Sciatic nerve (tissue), 2 donors: ENCODE measurements at regions not wholly inside any gene's neighbourhood (a gene's known extent, or its start where the extent isn't known, plus 50 kb on each side); places are given as distances from the start of the nearest gene placed in this dataset.

Source experiments
- ATAC-seq: fragments of 200-7000 bp; cut with Tn5 transposase; one replicate; pipeline ENCODE4 v1.9.1; 2020; ENCODE audit warnings: mild to moderate bottlenecking, moderate library complexity
- DNase-seq: peaks from one replicate; pipeline ENCODE4 v3.0.0-alpha.2; 2020; ENCODE audit warnings: low spot score
- intact Hi-C: fragments of 100-400 bp; cut with DNase I; formaldehyde crosslinking; loops from one replicate; pipeline ENCODE4 v1.14.2; 2022
- donor health status: DM: no; HTN: no; CAD: no.
- donor health status: DM: no; HTN: no; CAD: no.

DNA sequence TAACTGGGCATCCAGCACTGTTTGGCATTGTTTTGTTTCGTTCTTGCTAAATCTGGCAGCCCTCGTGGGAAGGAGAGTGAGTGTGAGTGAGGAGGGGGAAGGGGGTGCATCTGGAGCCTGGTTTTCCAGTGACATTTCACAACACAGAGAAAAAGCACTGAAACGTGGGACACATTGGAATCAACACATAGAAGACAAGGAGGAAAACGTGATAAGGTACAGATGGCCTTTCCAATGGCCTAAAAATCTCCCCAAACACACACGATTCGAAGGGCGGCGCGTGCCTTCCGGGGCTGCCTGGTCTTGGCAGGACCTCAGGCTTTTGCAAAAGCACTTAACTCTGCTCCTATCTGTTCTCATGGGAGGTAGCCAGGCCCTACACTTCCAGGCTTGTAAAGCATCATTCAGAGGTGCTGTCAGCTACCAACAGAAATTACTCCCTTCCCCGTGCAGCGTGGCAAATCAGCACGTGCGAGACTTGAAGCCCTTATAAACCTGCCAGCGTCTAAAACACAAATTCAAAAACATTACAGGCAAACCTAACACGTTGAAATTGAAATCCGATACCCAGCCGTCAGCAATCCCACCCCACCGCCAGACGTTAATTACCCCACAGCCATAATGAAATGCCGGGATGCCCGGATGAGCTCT, 129.4 kb downstream of the OLFM1 start:
- ATAC-seq, result no peak
- DNase-seq, result no peak
- intact Hi-C loops, result no loop called here

DNA sequence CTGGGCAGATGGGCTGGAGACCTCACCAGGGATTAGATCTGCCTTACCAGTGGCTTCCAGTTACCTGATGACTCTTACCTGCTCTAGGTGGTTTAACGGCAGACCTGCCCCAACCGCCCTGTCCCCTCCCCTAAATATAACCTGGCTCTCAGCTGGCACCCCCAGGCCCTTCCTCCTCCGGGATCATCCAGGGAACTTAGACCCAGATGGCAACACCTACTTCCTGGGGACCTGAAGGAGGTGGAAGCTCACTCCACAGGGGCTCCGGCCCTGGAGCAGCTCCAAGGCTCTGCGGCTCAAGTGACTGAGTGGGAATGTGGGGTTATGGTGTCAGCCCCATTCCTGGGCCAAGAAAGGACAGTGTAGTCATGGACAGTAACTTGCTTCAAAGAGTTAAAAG, 130.4 kb downstream of the OLFM1 start:
- no peak for DNase-seq
- intact Hi-C loops, result no loop called here
- no peak for ATAC-seq

DNA sequence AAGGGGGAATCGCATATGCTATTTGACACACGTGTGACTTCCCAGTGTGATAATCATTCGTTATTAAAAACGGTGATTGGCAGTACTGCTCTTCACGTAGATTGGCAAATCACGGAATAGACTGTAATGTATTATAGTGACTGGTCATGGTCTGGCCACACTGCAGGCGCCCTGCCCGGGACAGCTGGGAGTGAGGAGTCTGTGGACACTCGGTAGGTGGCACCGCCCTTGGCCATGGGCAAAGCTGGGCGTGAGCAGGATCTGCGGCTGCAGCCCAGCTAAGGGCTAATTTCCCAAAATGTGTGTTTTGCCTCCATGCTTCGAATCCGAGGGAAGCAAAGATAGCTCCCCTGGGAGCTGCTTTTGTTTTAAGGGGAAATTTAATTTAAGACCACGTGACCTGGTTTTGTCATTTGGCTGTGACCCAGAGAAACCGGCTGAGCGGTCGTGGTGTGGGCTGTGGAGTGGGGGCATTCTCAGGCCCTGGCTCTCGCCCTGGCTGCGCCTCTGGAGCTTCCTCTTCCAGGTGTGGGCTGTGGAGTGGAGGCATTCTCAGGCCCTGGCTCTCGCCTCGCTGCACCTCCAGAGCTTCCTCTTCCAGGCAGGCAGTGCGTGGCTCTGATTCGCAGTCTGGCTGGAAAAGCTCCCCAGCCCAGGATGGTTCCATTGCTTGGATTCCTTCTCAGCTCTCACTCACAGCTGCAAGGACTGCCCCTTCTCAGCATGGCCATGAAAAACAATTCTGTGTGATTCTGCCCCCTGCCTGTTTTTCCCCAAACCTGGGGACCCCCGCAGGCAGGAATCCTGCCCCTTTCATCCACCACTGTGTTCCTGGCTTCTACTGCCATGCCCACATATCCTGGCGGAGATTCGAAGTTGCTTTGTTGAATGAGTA, 131.1 kb downstream of the OLFM1 start:
- DNase-seq, result no peak
- intact Hi-C loops, result no loop called here
- no peak for ATAC-seq

DNA sequence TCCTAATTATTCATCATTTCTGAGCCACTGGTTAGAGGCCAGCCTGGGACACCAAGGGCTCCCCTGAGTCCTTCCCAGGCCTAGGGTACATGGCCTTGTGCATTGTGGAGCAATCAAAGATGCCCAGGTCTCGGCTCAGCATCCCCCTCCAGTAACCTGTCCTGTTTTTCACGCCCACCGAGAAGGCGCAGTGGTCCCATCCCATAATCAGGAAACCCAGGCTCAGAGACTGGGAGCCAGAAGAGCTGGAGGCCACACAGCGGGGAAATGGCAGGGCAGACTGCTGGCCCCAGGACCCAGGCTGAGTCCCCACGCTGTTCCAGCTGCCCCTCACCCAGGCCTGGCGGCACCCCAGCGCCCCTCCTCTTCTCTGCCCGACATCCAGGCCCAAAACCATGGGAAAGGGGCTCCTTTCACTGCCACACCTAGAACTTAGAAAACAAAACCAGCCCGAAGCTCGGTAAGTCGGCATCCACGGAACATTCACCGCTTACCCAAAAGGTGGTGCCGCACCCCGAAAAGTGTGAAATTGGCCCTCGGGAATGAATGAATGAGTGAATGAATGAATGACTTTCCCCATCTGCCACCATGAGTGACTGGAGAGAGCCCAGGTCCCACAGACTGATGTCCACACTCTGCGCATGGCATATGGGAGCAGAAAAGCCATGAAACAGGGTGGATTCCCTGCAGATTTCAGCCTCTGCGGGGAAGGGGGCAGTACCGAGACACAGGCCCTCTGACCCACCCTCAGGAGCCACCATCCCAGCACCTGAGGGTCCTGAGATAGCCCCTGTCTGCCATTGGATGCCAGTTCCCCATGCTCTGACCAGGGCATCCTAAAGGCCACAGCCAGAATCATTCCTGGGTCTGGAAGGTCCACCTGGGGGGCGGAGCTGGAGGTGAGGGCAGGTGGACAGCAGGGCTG, 132.5 kb downstream of the OLFM1 start:
- intact Hi-C loops, result no loop called here
- ATAC-seq (no peak), DNase-seq (no peak)

DNA sequence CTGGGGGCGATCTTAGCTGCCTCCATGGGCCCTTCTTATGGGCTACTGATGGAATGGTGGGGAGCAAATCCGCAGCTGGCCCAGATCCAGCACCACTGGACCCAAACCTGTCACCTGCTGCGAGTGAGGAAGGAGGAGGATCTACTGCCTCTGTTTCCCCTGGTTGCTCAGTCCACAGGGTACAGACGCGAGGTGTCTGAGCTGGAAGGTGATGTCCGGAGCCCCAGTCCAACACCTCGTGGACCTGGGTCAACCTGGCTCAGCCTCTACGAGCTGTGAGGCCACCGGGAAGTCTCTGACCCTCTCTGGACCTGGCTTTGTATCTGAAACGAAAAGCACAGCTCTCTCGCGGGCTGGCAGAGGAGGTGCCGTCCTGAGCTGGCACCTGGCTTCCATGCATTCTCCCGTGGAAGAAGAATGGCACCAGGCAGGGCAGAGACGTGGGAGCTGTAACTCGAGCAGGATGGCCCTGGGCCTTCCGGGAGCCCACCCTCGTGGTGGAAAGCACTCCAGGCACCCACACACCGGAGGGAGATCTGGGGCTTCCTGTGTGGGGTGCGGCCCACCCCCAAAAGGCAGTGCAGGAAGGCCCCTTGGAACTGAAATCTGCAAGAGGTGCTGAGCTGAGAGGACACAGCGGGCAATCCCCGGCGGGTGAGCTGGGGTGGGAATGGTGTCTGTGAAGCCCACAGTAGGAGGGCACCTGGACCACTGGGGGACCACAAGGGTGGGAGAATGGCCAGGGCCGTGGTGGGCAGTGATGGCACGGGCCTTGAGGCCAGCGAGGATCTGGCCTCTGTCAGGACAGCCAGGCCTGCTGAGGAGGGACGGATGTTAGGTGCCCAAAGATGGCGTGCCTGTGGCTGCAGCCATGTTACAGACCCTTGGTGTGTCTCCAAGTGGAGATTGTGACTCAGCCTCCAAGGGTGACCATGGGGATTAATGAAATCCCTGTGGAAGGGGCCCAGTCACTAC, 133.4 kb downstream of the OLFM1 start:
- ATAC-seq (no peak), DNase-seq (no peak)
- intact Hi-C loops, result no loop called here

DNA sequence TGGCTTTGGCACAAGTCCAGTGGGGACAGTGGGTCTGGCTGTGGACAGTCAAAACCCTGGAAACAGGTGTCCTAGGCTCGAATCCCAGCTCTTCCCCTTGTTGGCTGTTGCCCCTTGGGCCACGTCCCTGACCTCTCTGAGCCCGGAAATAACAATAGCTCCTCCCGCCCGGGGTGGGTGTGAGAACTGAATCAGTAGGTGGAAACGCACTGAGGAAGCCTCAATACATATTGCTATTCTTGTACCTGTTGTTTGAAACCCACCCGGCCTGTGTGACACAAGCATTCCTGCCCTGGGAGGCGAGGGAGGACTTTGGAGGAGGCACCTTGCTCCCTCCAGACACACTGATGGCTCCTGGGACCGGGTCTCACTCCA, 134.1 kb downstream of the OLFM1 start:
- intact Hi-C loops, result no loop called here
- DNase-seq (no peak), ATAC-seq (no peak)

DNA sequence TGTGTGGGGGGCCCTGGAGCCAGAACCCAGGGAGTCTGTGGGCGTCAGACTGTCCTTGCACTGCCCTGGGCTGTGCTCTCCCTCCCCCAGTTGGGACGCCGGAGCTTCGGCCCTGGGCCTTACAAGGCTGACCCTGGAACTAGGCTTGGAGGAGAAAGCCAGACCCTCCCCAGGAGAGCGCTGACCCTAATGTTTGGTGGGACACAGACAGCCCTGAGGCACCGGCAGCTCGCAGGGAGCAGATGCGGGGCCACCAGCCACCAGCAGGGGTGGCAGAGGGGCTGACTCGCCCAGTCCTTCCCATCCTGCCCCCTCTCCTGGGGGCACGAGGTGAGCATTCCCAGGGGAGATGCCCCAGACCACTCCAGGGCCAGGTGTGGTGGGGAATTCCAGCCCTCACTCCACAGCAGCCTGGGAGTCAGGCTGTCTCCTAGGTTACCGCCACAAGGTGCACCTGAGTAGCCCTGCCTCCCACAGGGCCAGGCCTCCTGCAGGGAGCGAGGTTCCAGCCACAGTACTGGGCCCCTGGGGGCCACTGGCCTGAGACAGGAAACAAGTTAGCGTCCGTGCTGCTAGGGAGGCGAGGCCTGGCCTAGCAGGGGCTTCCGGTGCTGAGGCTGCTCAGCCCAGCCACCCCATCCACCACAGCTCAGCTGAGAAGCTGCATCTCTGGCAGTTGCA, 134.6 kb downstream of the OLFM1 start:
- intact Hi-C loops, result no loop called here
- DNase-seq, result no peak

DNA sequence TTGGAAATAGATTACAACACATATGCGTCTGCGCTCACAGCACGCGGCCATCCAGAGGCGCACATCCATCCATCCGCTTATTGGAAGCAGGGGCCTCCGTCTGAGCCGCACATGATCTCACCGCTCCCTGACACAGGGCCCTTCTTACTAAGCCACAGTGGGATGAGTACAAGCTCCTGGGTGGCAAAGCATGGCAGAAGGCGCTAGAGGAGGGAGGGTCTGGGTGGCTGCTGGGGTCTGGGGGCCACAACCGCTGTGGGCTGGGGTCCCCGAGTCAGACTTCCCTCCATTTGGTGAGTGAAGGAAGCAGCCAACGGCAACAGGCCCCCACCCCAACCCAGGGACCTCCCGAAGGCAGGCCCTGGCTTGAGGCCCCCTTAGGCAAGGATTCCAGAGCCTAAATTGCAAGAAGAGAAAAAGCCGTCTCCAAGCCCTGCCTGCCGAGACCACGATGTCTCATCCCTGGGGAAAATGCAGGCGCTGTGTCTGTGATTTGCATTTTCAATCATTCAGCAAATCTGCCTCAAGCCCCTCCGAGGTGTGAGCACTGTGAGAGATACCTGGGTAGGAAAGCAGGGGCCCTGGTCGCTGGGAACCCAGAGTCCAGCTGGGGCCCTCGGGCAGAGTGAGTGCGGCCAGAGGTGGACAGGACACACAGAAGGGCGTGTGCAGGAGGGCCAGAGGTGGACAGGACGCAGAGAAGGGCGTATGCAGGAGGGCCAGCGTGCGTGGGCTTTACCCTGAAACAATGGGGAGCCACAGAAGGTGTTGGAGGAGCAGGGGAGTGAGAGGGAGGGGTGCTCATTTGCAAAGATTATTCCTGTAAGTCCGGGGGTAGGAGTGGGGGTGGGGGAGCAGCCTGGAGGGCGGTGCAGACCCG, 135.7 kb downstream of the OLFM1 start:
- ATAC-seq, result no peak
- DNase-seq, result no peak
- intact Hi-C loops, result no loop called here

More for the DNA sequence above, 134.6 kb downstream of the OLFM1 start:
- ATAC-seq, result no peak

DNA sequence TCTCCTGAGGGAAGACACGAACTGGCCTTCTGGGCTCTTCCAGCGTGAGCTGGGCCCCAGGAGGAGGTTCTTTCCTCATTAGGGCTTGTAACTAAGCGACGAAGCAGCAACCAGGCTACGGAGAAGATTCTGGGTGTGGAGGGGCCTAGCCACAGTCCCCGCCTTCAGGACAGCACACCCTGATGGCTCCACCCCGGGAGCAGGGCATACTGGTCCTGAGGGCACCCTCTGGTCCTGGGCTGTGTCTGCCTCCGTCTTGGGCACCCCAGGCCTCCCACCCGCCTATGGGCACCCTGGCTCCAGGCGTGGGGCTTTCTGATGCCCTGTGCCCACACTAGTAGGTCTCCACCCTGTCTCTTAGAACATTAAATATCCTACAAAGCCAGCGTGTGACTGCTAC, 136.4 kb downstream of the OLFM1 start:
- intact Hi-C loops, result no loop called here
- DNase-seq, result no peak
- no peak for ATAC-seq

DNA sequence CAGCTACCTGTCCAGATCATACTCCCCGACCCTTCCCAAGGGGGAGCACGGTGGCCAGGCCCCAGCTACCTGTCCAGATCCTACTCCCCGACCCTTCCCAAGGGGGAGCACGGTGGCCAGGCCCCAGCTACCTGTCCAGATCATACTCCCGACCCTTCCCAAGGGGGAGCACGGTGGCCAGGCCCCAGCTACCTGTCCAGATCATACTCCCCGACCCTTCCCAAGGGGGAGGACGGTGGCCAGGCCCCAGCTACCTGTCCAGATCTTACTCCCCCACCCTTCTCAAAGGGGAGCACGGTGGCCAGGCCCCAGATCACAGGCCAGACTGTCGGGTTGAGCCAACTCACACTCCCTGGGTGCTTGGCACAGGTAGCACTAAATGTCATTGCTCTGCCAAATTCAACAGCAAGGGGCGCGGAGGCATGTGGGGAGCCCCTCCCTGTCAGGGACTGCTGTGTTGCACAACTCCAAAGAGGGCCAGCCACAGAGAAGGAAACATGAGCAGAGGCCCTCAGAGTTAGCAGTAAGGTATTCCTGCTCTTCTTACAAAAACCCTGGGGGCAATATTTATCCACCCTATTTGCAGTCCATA, 136.9 kb downstream of the OLFM1 start:
- intact Hi-C loops, result no loop called here
- DNase-seq (no peak), ATAC-seq (no peak)

DNA sequence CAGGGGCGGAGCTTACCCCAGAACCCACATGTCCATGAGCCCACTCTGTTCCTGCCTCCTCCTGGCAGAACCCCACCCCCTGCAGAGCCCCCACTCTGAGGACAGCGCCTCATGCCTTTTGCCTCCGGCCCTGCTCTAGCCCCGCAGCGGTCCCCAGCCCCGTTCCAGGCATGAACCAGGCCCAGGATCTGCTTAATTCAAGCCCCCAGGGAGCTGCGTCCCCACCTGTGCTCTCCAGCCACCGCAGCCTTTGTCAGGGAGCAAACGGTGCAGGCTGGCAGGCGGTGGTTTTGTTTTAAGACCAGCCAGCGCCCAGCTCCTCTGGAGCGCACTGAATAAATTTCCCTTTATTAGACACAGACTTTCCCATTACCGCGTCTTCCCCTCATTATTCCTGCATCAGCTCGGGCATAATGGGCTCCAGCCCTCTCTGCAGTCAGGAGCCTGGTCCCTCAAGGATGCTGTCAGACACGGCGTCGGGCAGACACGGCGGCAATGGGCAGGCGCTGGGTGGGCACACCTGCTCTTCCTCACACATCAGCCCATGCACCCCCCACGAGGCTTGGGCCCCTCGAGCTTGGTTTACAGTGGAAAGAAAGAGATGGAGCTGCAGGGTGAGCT, 137.6 kb downstream of the OLFM1 start:
- ATAC-seq, result no peak
- intact Hi-C loops, result no loop called here
- DNase-seq, result no peak

DNA sequence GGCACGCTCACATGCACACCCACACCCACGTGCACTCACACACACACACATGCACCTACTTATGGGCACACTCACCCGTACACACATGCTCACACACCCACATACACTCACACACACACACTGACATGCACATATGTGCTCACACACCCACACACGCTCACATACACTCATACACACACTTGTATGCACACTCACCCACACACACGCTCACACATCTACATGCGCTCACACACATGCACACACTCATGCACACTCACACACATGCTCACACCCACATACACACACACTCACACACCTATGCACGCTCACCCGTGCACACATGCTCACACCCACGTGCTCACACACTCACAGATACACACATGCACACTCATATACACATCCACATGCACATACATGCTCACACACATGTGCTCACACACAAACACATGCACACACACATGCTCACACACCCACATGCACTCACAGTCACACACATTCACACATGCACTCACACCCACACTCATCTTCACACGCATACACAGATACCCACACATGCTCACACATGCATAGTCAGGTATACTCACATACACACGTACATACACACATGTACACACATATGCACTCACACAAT, 138.3 kb downstream of the OLFM1 start:
- intact Hi-C loops, result no loop called here
- ATAC-seq (no peak), DNase-seq (no peak)

DNA sequence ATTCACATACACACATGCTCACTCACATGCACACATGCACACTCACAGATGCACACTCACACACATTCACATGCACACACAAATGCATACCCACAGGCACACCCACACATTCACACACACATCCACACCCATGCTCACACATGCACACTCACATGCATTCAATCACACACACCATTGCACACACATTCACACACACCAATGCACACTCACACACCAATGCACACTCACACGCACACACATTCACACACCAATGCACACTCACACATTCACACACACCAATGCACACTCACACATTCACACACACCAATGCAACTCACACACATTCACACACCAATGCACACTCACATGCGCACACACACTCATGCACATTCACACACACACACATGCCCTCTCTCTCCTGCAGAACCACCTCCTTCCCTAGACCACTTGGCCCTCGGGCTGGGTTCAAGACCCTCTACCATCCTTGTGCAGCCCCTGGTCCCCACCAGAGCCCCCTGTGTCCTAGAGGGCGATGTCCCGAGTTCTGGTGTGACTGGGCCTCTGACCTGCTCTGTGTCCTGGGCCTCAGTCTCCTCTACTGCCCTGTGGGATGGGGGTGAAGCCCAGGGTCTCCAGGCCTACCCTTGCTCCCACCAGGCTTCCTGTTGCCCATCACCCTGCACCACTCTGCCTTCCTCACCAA, 139.0 kb downstream of the OLFM1 start:
- DNase-seq, result no peak
- intact Hi-C loops, result no loop called here

DNA sequence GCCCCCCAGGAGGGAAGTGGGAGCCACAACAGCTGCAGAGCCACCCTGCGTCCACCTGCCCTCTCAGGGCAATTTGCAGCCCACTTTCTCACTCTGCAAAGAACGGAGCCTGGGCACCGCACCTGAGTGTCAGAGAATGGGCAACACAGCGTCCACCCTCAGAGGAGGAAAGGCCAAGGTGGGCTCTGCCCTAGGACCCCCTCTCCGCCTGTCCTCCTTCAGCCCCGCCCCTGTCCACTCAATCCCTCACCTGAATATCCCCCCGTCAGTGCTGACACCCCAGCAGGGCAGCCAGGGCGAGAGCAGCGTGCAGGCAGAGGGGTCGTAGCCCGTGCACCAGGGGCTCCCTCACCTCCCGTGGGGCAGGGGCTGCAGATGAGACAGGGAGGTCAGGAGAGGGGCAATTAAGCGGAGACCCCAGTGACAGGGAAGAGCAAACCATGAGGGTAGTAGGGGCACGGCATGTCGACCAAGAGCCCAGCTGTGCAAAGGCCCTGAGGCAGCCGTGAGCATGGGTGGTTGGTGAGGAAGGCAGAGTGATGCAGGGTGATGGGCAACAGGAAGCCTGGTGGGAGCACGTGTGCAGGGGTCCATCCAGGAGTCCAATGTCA, 140.3 kb downstream of the OLFM1 start:
- DNase-seq (no peak), ATAC-seq (no peak)
- intact Hi-C loops, result no loop called here

More for the DNA sequence above, 139.0 kb downstream of the OLFM1 start:
- ATAC-seq, result no peak
